ENCODE measurements at regions not wholly inside any gene's neighbourhood (a gene's known extent, or its start where the extent isn't known, plus 50 kb on each side); places are given as distances from the start of the nearest gene placed in this dataset.
"Not testable (repeated sequence)": the region's sequence is repeated elsewhere in the genome, so short reads cannot be mapped to it uniquely, and the experiment has no call there.

DNA sequence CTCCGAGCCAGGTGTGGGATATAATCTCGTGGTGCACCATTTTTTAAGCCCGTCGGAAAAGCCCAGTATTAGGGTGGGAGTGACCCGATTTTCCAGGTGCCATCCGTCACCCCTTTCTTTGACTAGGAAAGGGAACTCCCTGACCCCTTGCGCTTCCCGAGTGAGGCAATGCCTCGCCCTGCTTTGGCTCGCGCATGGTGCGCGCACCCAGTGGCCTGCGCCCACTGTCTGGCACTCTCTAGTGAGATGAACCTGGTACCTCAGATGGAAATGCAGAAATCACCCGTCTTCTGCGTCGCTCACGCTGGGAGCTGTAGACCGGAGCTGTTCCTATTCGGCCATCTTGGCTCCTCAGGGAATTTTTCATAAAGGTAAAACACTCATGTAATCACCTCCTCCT, 63.9 kb downstream of the RWDD3 start:
- not testable (repeated sequence) for H3K4me1 ChIP-seq (ENCODE audit: control insufficient read depth, insufficient read depth, low read length); H3K9ac ChIP-seq (ENCODE audit: low read depth, low read length); H3K27me3 ChIP-seq (ENCODE audit: control insufficient read depth, insufficient read depth, low read length); H3K27ac ChIP-seq (ENCODE audit: low read depth, low read length); H3K9me3 ChIP-seq (ENCODE audit: control insufficient read depth, insufficient read depth, low read length); H3K4me3 ChIP-seq (ENCODE audit: low read depth, low read length); H3K36me3 ChIP-seq (ENCODE audit: control insufficient read depth, insufficient read depth, low read length)

DNA sequence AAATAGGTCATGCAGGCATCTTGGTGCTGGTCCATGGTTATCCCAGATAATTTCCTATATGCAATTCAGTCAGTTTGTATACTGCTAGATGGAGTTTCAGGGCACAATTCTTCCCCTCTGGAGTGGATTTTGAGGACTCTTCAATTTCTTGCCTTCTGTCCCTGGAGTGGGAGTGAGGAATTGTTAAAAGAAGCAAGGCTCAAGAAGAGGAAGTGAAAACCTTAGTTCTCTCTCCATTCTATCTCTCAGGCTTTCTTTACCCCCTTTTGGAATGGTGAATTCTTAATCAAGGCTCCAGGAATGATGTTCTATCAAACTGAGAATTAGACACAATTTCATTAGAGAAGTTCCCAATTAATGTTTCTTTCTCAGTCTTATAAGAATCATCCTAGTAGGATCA, 67.1 kb downstream of the RWDD3 start:
- H3K4me1 ChIP-seq (ENCODE audit: control insufficient read depth, insufficient read depth, low read length) = no peaks in the 10 kb centered on the region

GRCh38 chr1:95301614-95302013, 67.6 kb downstream of the RWDD3 start:
- Histone ChIP-seq H3K9ac (ENCODE audit: low read depth, low read length) (no peak overlapping the region), H3K4me3 (ENCODE audit: low read depth, low read length) (no peak overlapping the region), H3K27ac (ENCODE audit: low read depth, low read length) (no peak overlapping the region), H3K4me1 (ENCODE audit: control insufficient read depth, insufficient read depth, low read length) (no peaks in the 10 kb centered on the region), H3K36me3 (ENCODE audit: control insufficient read depth, insufficient read depth, low read length) (no peaks in the 10 kb centered on the region), H3K27me3 (ENCODE audit: control insufficient read depth, insufficient read depth, low read length) (no peaks in the 10 kb centered on the region), H3K9me3 (ENCODE audit: control insufficient read depth, insufficient read depth, low read length) (no peaks in the 10 kb centered on the region)

More for the DNA sequence above, 67.1 kb downstream of the RWDD3 start:
- Histone ChIP-seq H3K9ac (ENCODE audit: low read depth, low read length) (no peak overlapping the region), H3K4me3 (ENCODE audit: low read depth, low read length) (no peak overlapping the region), H3K9me3 (ENCODE audit: control insufficient read depth, insufficient read depth, low read length) (no peaks in the 10 kb centered on the region), H3K36me3 (ENCODE audit: control insufficient read depth, insufficient read depth, low read length) (no peaks in the 10 kb centered on the region), H3K27me3 (ENCODE audit: control insufficient read depth, insufficient read depth, low read length) (no peaks in the 10 kb centered on the region), H3K27ac (ENCODE audit: low read depth, low read length) (no peak overlapping the region)

DNA sequence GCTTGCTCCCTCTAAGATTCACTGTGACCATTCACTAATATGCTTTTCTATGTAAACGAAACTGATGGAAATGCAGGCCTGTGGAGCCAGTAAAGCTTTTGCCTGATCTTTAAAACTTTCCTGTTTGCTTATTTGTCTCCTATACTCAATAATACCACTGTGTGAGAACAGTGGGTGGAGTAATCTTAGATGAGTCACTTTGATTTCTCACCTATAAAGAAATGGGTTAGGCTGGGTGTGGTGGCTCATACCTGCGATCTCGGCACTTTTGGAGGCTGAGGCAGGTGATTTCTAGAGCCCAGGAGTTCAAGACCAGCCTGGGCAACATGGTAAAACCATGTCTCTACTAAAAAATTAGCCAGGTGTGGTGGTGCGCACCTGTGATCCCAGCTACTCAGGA, 70.8 kb downstream of the RWDD3 start:
- Histone ChIP-seq H3K4me1 (ENCODE audit: control insufficient read depth, insufficient read depth, low read length) (peaks cover 15% of the 10 kb centered on the region), H3K27ac (ENCODE audit: low read depth, low read length) (no peak overlapping the region), H3K27me3 (ENCODE audit: control insufficient read depth, insufficient read depth, low read length) (no peaks in the 10 kb centered on the region), H3K4me3 (ENCODE audit: low read depth, low read length) (no peak overlapping the region), H3K9me3 (ENCODE audit: control insufficient read depth, insufficient read depth, low read length) (no peaks in the 10 kb centered on the region), H3K9ac (ENCODE audit: low read depth, low read length) (no peak overlapping the region), H3K36me3 (ENCODE audit: control insufficient read depth, insufficient read depth, low read length) (no peaks in the 10 kb centered on the region)

GRCh38 chr1:95308276-95309030, 74.4 kb downstream of the RWDD3 start:
- Histone ChIP-seq H3K4me1 (ENCODE audit: control insufficient read depth, insufficient read depth, low read length) (peaks cover 31% of the 10 kb centered on the region), H3K27me3 (ENCODE audit: control insufficient read depth, insufficient read depth, low read length) (no peaks in the 10 kb centered on the region), H3K4me3 (ENCODE audit: low read depth, low read length) (no peak overlapping the region), H3K9me3 (ENCODE audit: control insufficient read depth, insufficient read depth, low read length) (no peaks in the 10 kb centered on the region), H3K9ac (ENCODE audit: low read depth, low read length) (no peak overlapping the region), H3K36me3 (ENCODE audit: control insufficient read depth, insufficient read depth, low read length) (no peaks in the 10 kb centered on the region), H3K27ac (ENCODE audit: low read depth, low read length) (no peak overlapping the region)

DNA sequence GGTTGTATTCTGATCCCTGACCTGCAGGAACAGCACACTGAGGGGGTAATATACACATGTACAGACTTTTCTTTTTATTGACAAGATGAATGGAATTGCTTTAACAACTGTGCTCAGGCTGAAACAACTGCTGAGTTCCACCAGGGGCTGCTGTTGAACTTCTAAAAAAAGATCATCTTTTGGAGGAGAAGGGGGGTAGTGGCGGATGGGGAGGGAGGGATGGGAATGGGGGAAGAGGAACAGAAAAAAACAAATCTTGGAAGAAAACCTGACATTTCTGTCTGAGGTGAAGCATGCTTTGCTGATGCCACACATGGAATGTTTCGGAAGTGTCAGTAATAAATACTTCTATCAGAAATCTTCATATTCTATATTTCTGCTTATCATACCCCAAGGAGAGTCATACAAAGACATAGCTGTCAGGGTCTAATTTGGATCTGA, 75.0 kb downstream of the RWDD3 start:
- no peak overlapping the region for H3K9ac ChIP-seq (ENCODE audit: low read depth, low read length)
- H3K27me3 ChIP-seq (ENCODE audit: control insufficient read depth, insufficient read depth, low read length) = no peaks in the 10 kb centered on the region
- no peak overlapping the region for H3K27ac ChIP-seq (ENCODE audit: low read depth, low read length)
- H3K4me3 ChIP-seq (ENCODE audit: low read depth, low read length) = no peak overlapping the region
- H3K36me3 ChIP-seq (ENCODE audit: control insufficient read depth, insufficient read depth, low read length) = no peaks in the 10 kb centered on the region
- H3K4me1 ChIP-seq (ENCODE audit: control insufficient read depth, insufficient read depth, low read length) = peaks cover 31% of the 10 kb centered on the region
- no peaks in the 10 kb centered on the region for H3K9me3 ChIP-seq (ENCODE audit: control insufficient read depth, insufficient read depth, low read length)

DNA sequence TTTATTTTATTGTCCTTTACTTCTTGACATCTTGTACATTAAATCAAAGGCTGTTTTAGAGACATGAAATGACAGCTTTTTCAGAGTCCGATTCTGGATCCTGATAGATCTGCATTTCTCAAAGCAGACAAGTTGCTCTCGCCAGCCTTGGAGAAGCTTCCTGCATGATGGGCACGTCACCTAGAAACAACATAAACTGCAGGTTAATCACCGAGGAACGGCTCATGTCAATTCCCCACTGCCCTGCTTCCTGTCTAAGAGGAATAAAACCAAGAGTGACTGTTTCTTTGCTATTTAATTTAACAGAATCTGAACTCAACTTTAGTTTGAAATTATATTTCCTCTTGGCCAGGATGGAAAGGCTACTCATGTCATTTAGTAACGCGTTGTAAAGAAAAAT, 77.0 kb downstream of the RWDD3 start:
- no peak overlapping the region for H3K4me3 ChIP-seq (ENCODE audit: low read depth, low read length)
- no peaks in the 10 kb centered on the region for H3K27me3 ChIP-seq (ENCODE audit: control insufficient read depth, insufficient read depth, low read length)
- no peak overlapping the region for H3K27ac ChIP-seq (ENCODE audit: low read depth, low read length)
- no peaks in the 10 kb centered on the region for H3K9me3 ChIP-seq (ENCODE audit: control insufficient read depth, insufficient read depth, low read length)
- H3K9ac ChIP-seq (ENCODE audit: low read depth, low read length) = no peak overlapping the region
- H3K4me1 ChIP-seq (ENCODE audit: control insufficient read depth, insufficient read depth, low read length) = peaks cover 31% of the 10 kb centered on the region
- no peaks in the 10 kb centered on the region for H3K36me3 ChIP-seq (ENCODE audit: control insufficient read depth, insufficient read depth, low read length)

- Histone ChIP-seq H3K27ac (ENCODE audit: low read depth, low read length) (no peak overlapping the region), H3K4me3 (ENCODE audit: low read depth, low read length) (no peak overlapping the region), H3K9ac (ENCODE audit: low read depth, low read length) (no peak overlapping the region), H3K4me1 (ENCODE audit: control insufficient read depth, insufficient read depth, low read length) (peaks cover 31% of the 10 kb centered on the region), H3K9me3 (ENCODE audit: control insufficient read depth, insufficient read depth, low read length) (no peaks in the 10 kb centered on the region), H3K36me3 (ENCODE audit: control insufficient read depth, insufficient read depth, low read length) (no peaks in the 10 kb centered on the region), H3K27me3 (ENCODE audit: control insufficient read depth, insufficient read depth, low read length) (no peaks in the 10 kb centered on the region)
Observed at GRCh38 chr1:95311762-95312161, 77.8 kb downstream of the RWDD3 start.

GRCh38 chr1:95312181-95312580, 78.2 kb downstream of the RWDD3 start:
- Histone ChIP-seq H3K27ac (ENCODE audit: low read depth, low read length) (no peak overlapping the region), H3K27me3 (ENCODE audit: control insufficient read depth, insufficient read depth, low read length) (no peaks in the 10 kb centered on the region), H3K4me3 (ENCODE audit: low read depth, low read length) (no peak overlapping the region)

DNA sequence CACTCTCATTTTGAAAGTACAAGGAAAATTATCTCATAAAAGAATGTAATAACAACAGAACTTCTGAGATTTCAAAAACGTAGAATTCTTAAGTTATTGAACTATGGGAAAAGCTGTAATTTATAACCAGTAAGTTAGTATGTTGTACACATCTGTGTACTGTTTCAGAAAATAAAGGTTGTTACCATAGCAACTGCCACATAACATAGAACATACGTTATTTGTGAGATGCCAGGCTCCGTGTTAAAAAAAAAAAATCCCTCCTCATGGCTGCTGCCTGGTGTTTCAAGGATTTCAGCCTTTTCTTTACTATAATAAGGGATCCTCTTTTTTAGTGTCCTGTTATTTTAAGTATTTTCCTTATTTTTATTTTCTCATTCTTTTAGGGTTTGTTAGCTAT, 79.5 kb downstream of the RWDD3 start:
- no peak overlapping the region for H3K9ac ChIP-seq (ENCODE audit: low read depth, low read length)
- H3K9me3 ChIP-seq (ENCODE audit: control insufficient read depth, insufficient read depth, low read length) = no peaks in the 10 kb centered on the region
- H3K27me3 ChIP-seq (ENCODE audit: control insufficient read depth, insufficient read depth, low read length) = no peaks in the 10 kb centered on the region
- peaks cover 26% of the 10 kb centered on the region for H3K4me1 ChIP-seq (ENCODE audit: control insufficient read depth, insufficient read depth, low read length)
- H3K36me3 ChIP-seq (ENCODE audit: control insufficient read depth, insufficient read depth, low read length) = no peaks in the 10 kb centered on the region
- no peak overlapping the region for H3K4me3 ChIP-seq (ENCODE audit: low read depth, low read length)
- no peak overlapping the region for H3K27ac ChIP-seq (ENCODE audit: low read depth, low read length)

More at GRCh38 chr1:95312181-95312580, 78.2 kb downstream of the RWDD3 start:
- H3K36me3 ChIP-seq (ENCODE audit: control insufficient read depth, insufficient read depth, low read length) = no peaks in the 10 kb centered on the region
- peaks cover 31% of the 10 kb centered on the region for H3K4me1 ChIP-seq (ENCODE audit: control insufficient read depth, insufficient read depth, low read length)
- H3K9ac ChIP-seq (ENCODE audit: low read depth, low read length) = no peak overlapping the region
- H3K9me3 ChIP-seq (ENCODE audit: control insufficient read depth, insufficient read depth, low read length) = no peaks in the 10 kb centered on the region

GRCh38 chr1:95321531-95321930, 87.5 kb downstream of the RWDD3 start:
- no peaks in the 10 kb centered on the region for H3K36me3 ChIP-seq (ENCODE audit: control insufficient read depth, insufficient read depth, low read length)
- H3K27ac ChIP-seq (ENCODE audit: low read depth, low read length) = no peak overlapping the region
- no peaks in the 10 kb centered on the region for H3K9me3 ChIP-seq (ENCODE audit: control insufficient read depth, insufficient read depth, low read length)
- no peak overlapping the region for H3K4me3 ChIP-seq (ENCODE audit: low read depth, low read length)
- no peak overlapping the region for H3K9ac ChIP-seq (ENCODE audit: low read depth, low read length)
- H3K27me3 ChIP-seq (ENCODE audit: control insufficient read depth, insufficient read depth, low read length) = no peaks in the 10 kb centered on the region
- H3K4me1 ChIP-seq (ENCODE audit: control insufficient read depth, insufficient read depth, low read length) = peaks cover 7% of the 10 kb centered on the region

All from HUES48 (cell line).